Keratinocyte (primary cell): ENCODE measurements at regions not wholly inside any gene's neighbourhood (a gene's known extent, or its start where the extent isn't known, plus 50 kb on each side); places are given as distances from the start of the nearest gene placed in this dataset.

Experiments used
- CTCF ChIP-seq, 3 experiments: IDR thresholded peaks in 1 of 3; conservative IDR thresholded peaks in 1 of 3; optimal IDR thresholded peaks in 1 of 3; 2 replicates in 2 of 3; 3 replicates in 1 of 3; pipeline versions ENCODE3 to v1.5.1; 2011; ENCODE audit warnings: low read length in 3 of 3, mild to moderate bottlenecking in 3 of 3, moderate library complexity in 2 of 3, control low read depth in 1 of 3, inconsistent platforms in 1 of 3; ENCODE audit not compliant: insufficient read depth in 2 of 3; ENCODE audit errors: extremely low read depth in 1 of 3
- EZH2 ChIP-seq: IDR thresholded peaks from one replicate; pipeline ENCODE4 v1.6.1; 2012; ENCODE audit warnings: inconsistent platforms, mild to moderate bottlenecking, low read length, moderate library complexity

GRCh38 chr2:765369-765768, 88.2 kb upstream of the TMEM18 start:
- no peak for TF ChIP-seq CTCF (optimal IDR thresholded peaks at IDR 0.05 in 1 of 3, IDR thresholded peaks at IDR 0.05 in 1 of 3, conservative IDR thresholded peaks at IDR 0.05 in 1 of 3; ENCODE audit: extremely low read depth in 1 of 3, insufficient read depth in 2 of 3, low read length in 3 of 3)
- no peak for TF ChIP-seq EZH2
